Transverse colon (tissue), 4 donors: ENCODE measurements at regions not wholly inside any gene's neighbourhood (a gene's known extent, or its start where the extent isn't known, plus 50 kb on each side); places are given as distances from the start of the nearest gene placed in this dataset.

ENCODE experiments used
- POLR2A ChIP-seq: fragments of 450-650 bp; IDR thresholded peaks from one replicate; pipeline ENCODE4 v1.6.1; 2016; ENCODE audit warnings: antibody characterized with exemption, mild to moderate bottlenecking, moderate library complexity
- POLR2AphosphoS5 ChIP-seq, 3 donors: sonication (generic); formaldehyde crosslinking; IDR thresholded peaks; one replicate each; pipeline ENCODE4 v1.6.1; 2016; ENCODE audit warnings: antibody characterized with exemption in 3 of 3
- TF ChIP-seq, protein P1 (sequence below), 5 experiments: fragments of 200-600 bp in 3 of 5; fragments of 450-650 bp in 2 of 5; sonication (generic) in 3 of 5; IDR thresholded peaks; 1 replicate in 2 of 5; 2 replicates in 3 of 5; pipeline ENCODE4 v1.5.1; 2016 to 2017; ENCODE audit warnings: antibody characterized with exemption in 5 of 5, inconsistent platforms in 3 of 5, mild to moderate bottlenecking in 2 of 5, moderate library complexity in 1 of 5

DNA sequence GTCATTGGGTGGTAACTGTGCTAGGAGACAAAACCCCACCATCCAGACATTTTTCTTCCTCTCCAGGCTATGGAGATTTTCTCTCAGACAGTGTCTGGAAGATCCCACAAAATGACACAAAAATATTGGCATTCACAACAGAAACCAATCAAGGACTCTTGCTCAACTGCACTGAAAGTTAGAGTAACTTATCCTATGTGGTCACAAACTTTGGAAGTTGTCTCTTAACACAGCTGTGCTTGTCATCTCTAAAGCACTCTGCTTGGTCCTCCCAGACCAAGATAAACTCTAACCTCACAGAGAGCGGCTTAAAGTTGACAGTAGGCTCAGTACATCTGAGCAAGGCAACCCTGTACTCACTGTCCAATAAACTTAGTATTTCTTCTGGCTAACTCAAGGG, 74.9 kb downstream of the AKR1C4 start:
- TF ChIP-seq, protein P1, sequence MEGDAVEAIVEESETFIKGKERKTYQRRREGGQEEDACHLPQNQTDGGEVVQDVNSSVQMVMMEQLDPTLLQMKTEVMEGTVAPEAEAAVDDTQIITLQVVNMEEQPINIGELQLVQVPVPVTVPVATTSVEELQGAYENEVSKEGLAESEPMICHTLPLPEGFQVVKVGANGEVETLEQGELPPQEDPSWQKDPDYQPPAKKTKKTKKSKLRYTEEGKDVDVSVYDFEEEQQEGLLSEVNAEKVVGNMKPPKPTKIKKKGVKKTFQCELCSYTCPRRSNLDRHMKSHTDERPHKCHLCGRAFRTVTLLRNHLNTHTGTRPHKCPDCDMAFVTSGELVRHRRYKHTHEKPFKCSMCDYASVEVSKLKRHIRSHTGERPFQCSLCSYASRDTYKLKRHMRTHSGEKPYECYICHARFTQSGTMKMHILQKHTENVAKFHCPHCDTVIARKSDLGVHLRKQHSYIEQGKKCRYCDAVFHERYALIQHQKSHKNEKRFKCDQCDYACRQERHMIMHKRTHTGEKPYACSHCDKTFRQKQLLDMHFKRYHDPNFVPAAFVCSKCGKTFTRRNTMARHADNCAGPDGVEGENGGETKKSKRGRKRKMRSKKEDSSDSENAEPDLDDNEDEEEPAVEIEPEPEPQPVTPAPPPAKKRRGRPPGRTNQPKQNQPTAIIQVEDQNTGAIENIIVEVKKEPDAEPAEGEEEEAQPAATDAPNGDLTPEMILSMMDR (IDR thresholded peaks at IDR 0.05), result no peak
- no peak for TF ChIP-seq POLR2AphosphoS5 (IDR thresholded peaks at IDR 0.05)
- TF ChIP-seq POLR2A, result no peak
